Forelimb muscle (tissue), 1 donor: ENCODE measurements at regions not wholly inside any gene's neighbourhood (a gene's known extent, or its start where the extent isn't known, plus 50 kb on each side); places are given as distances from the start of the nearest gene placed in this dataset.
"Not testable (repeated sequence)": the region's sequence is repeated elsewhere in the genome, so short reads cannot be mapped to it uniquely, and the experiment has no call there.

ENCODE experiments used
- DNase-seq: peaks from one replicate; pipeline ENCODE4 v3.0.0-alpha.2; 2013; ENCODE audit warnings: low read depth

DNA sequence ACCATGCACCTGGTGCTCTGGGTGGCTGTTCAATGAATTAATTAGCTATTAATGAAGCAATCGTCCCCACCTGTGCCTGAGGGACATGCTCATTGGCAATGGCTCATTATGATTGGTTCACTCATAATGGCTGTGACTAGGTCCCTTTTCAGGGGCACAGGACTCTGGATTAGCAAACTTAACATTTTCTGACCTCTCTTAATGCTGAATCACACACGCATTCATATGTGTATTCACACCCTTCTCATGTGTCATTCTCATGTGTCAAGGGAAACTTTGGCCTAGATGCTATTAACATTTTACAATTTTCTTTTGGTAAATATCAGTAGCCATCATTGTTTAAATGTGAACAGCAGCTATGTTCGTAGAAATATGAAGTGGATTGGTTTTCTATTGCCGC lies 98.9 kb upstream of the PMAIP1 start:
- no peak for DNase-seq

- DNase-seq: no peak
Observed at GRCh38 chr18:59799383-59800015, 100.3 kb upstream of the PMAIP1 start.

DNA sequence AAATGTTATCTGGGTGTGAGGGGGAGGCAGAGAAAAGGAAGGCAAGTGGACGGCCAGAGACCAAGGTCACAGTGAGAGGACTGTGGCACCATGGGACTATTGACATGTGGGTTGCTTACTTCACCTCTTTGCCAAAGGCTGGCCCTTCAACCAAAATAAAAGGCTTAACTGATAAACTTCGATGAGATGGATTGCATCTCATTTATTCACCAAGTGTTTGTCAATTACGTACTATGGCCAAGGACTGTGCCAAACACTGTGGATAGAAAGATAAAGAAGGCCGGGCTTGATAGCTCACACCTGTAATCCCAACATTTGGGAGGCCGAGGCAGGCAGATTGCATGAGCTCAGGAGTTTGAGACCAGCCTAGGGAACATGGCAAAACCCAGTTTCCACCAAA lies 98.7 kb upstream of the CCBE1 start:
- DNase-seq: no peak

DNA sequence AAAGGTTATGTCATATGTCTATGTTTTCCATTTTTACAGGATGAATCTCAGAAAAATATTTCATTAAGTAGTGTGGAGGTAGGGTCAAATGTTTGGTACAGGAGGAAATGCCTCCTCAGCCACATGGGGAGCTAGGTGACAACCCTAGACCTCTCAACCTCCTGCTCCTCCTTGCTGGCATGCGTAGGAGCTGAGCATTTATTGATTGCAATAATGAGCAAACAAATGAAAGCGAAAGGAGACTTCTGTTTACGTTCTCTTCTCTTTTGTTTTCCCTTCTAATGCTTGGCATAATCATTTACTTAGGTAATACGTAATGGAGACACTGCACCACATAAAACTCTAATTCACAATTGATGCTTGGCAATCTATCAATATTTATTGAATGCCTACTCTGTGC lies 95.1 kb upstream of the CCBE1 start:
- no peak for DNase-seq

DNA sequence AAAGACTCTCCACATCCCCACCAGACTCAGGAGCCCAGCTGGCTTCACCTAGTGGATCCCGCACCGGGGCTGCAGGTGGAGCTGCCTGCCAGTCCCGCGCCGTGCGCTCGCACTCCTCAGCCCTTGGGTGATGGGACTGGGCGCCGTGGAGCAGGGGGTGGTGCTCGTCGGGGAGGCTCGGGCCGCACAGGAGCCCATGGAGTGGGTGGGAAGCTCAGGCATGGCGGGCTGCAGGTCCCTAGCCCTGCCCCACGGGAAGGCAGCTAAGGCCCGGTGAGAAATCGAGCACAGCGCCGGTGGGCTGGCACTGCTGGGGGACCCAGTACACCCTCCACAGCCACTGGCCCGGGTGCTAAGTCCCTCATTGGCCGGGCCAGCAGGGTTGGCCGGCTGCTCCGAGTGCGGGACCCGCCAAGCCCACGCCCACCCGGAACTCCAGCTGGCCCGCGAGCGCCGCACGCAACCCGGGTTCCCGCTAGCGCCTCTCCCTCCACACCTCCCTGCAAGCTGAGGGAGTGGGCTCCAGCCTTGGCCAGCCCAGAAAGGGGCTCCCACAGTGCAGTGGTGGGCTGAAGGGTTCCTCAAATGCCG lies 93.2 kb upstream of the CCBE1 start:
- DNase-seq: not testable (repeated sequence)

DNA sequence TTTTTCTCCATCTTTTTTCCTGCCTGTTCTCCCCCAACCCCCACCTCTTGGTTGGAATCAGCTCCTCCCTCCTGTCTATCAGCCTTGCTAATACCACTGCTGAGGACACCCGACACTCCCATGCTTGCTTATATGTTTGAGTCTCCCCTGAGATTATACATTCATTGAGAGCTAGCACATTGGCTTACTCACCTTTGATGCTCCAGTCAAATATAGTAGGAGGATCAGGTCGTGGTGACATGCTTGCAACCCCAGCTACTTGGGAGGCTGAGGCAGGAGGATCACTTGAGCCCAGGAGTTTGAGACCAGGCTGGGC lies 91.5 kb upstream of the CCBE1 start:
- no peak for DNase-seq

DNA sequence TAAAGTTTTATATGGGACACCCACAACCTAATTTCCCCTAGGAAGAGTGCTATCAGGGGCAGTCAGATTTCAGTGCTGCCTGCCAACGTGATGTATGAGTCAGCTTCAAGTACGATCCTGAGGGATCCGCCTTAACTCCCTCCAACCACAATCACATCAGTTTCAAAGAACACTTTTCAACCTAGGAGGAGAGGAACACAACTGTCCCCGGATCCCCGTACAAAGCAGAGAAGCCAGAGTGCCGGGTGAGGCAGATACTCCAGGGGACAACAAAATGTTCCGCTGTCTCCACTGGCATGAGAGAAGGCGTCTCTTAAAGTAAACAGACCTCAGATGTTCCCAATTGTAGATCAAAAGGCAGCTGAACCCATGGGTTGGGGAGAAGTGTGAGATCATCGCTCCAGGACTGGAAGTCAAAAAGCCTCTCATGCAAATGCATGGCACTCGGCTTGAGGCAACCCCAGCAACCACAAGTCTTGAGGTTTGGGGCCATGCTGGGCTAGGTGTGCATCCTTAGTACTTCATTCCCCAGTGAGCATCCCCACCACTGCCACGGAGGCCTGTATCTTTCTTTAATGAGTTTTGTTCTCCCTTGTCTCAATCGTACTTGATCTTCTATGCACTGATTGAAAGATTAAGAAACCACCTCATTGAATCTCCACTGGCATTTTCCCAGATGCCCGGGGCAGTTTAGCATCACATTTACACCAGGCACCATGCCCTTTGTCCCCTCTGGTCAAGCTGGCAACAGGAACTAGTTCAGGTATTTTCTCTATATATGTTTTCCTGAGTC lies 91.0 kb upstream of the CCBE1 start:
- DNase-seq: no peak

GRCh38 chr18:59784694-59785093 lies 87.5 kb upstream of the CCBE1 start:
- no peak for DNase-seq

GRCh38 chr18:59783138-59783537 lies 85.9 kb upstream of the CCBE1 start:
- DNase-seq: no peak

DNA sequence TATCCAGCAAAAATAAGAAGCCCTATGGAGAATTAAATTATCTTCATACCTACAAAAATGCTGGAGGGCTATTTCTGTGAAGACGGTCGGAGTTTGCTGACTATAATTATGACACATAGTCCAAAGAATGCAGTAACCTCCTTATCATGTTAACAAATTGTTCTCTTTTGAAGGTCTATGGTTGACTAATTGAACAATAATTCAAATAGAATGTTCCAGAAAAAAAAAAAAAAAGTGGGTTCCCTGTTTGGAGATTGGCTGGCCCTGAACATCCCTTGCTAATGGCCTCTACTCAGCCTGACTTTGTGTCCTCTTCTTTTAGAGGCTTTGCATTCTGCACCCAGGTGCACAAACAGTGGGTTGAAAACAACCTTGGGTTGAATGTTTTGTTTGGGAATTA lies 82.8 kb upstream of the CCBE1 start:
- DNase-seq: no peak

DNA sequence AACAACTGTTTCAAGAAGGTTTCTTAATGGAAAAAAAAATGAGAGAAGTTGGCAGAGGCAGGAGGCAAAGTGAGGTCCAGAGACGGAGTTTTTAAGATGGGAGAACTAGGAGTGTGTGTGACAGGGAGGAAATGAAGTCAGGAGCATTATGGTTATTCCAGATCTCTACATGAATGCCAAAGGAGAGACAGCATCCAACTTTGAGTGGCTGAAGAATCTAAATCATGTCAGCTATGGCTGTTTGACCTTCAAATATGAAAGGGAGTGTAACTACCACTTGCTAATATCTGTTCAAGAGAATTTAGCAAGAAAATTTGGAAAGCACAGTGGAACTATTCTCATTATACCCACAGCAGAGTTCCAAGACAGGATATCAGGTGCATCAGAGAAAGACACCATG lies 81.2 kb upstream of the CCBE1 start:
- no peak for DNase-seq

GRCh38 chr18:59777636-59778035 lies 80.4 kb upstream of the CCBE1 start:
- DNase-seq: no peak

DNA sequence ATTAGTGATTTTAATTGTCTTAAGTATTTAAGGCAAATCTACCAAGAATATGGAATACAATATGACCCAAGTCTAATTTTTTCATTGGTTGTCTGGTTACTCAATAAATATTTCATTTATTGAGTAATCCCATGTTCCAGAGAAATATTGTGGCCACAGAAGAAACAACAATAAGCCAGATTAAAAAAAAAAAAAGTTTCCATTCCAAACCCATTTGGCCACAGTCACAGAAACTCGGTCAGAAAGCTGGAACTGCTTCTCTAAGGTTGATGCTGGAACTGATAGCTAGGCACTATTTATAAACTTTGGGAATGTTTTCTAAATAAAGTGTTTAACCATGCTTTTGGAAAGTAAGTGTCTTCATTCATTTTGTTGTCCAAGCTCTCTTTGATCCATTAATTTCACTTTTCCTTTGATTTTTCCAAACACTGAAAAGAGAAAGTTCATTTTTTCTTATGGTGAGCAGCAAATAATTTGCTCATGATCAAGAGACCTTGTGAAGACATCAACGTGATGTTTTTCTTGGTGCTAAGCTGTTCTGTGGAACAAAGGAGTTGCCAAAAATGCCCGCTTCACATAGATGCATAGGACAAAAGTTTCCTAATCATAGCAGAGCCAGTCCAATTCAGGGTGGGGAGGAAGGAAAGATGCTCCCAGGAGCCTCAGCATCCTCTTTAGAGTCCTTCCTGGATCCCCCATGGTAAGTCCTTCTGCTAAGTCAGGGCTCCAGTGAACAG lies 72.1 kb upstream of the CCBE1 start:
- no peak for DNase-seq

DNA sequence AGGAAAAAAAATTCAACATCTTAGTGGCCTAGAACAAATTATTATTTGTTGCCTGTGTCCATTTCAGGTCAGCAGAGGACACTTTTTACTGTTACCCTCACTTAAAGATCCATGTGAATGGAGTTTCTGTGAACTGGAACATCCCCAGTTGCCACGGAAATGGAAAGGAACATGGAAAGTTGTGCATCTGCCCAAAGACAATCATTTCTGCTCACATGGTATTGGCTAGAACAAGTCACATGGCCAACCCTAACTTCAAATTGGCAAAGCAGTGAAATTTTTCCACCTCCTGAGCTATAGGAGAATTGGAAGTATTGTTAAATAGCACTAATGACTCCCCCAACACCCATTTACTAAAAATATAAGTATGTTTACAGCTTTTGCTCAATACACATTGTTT lies 71.2 kb upstream of the CCBE1 start:
- DNase-seq: peak; percentile 50

GRCh38 chr18:59767732-59768131 lies 70.5 kb upstream of the CCBE1 start:
- no peak for DNase-seq

DNA sequence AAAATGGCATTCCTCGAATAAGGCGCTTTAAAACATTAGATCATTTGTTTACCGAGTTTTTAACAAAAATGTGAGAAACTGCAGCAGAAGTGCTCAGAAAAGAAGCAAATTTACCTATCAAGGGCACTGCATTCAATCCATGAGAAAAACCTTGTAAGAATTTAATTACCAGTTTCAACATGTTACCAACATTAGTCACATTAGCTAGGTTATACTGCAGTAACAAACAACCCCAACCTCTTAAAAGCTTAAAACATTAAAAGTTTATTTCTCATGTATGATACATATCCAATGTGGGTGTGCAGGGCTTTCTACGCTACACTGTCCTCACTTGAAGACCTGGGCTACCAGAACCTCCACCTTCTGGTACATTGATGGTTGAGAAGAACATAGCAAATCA lies 68.1 kb upstream of the CCBE1 start:
- no peak for DNase-seq

- no peak for DNase-seq
Observed at GRCh38 chr18:59764281-59764680, 67.1 kb upstream of the CCBE1 start.

DNA sequence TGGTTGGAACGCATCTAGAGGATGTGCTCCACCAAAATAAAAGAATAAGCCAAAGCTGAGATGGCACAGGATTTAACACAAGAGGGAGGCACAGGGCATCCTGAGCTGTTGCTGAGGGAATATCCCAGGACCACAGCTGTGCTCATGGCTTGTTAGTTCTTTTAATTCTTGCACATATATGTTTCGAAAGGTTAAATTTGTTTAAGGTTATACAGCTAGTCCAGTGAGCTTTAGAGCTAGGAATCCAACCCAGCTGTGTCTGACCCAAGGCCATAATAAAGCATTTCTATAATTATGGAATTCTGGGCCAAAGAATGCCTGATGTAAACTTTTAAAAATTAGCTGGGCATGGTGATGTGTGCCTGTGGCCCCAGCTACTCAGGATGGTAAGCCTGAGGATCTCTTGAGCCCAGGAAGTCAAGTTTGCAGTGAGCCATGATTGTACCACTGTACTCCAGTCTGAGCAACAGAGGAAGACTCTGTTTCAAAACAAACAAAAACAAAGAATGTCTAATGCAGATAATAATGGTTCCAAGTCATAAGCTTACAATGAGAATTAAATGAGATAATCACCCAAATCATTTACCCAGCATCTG lies 66.4 kb upstream of the CCBE1 start:
- no peak for DNase-seq

DNA sequence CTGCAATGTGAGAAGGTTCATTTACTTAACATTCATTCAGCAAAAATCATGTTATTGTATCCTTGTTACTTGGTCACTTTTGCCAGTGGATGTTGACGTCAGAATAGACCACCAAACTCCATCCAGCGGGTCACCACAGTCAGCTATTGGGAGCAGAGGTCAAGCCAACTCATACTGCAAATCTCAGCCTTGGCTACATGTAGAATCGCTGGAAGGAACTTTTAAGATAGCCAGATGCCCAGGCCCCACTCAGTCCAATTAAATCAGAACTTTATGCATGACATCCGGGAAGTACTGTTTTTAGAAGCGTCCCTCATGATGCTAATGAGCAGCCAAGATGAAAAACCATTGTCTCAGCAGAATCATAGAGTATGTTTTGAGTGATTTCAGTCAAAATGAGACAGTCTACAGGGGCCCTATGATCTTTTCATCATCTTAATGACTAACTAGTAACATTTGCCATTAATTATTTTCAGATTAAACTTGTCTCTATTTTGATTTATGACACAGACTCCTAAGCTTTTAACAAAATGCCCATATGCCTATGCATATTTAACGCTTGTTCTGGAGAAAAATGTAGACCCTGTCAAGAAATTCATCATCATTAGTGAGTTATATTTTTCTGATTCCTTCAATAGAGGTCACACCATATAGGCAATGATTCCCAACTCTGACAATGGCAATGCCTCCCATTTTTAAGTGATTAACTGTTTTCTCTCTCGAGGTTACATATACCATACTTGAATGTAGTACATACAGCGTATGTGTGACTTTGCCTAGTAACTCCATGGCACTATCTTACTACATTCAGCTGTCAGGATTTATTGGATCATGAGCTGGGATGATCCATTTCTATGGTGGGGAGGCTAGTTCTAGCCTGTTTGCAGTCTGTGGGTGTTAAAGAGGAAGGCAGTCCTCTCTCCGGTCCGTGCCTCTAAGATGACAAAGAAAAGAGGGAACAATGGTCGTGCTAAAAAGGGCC lies 63.7 kb upstream of the CCBE1 start:
- no peak for DNase-seq

GRCh38 chr18:59760212-59760611 lies 63.0 kb upstream of the CCBE1 start:
- DNase-seq: no peak

GRCh38 chr18:59758837-59759236 lies 61.6 kb upstream of the CCBE1 start:
- DNase-seq: no peak
